ENCODE measurements at regions not wholly inside any gene's neighbourhood (a gene's known extent, or its start where the extent isn't known, plus 50 kb on each side); places are given as distances from the start of the nearest gene placed in this dataset.

DNA sequence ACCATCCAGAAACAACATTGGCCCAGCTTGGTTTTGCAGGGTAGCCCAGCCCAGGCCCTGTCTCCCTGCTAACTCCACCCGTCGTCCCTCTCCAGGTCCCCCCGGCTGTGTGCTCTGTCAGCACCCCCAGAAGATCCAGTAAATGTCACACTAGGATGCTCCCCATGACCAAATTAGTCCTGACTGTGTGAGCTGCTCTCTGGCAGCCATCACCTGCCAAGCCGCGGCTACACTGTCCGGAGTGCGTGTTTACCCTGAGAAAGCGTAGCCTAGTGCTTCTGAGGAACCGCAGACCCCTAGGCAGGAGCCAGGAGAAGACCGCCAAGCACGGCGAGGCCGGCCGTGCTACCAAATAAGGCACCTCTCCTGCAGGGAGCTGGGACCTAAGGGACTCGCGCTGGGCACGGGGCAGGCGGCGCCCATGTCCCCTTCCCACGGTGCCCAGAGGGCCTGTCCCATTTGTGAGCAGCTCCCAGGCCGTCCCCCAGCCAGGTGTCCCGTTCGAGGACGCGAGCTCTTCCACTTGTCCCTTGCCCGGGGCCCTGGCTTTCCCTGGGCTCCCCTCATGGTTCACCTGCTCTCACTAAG, 849.9 kb downstream of the RNF144A start:
- no peaks in the 10 kb centered on the region for H3K27me3 Mint-ChIP-seq
- H3K27ac Mint-ChIP-seq = no peak overlapping the region
- peaks cover 3% of the 10 kb centered on the region for H3K36me3 Mint-ChIP-seq (ENCODE audit: insufficient read depth)
- no peak for DNase-seq
- ATAC-seq (replicated peaks) = no peak
- no peak overlapping the region for H3K4me3 Mint-ChIP-seq
- H3K4me1 Mint-ChIP-seq (ENCODE audit: low read depth in 2 of 2) = peaks cover 0 to 5% of the 10 kb centered on the region in 2 donors
- peaks cover 2 to 8% of the 10 kb centered on the region in 2 donors for H3K9me3 Mint-ChIP-seq

DNA sequence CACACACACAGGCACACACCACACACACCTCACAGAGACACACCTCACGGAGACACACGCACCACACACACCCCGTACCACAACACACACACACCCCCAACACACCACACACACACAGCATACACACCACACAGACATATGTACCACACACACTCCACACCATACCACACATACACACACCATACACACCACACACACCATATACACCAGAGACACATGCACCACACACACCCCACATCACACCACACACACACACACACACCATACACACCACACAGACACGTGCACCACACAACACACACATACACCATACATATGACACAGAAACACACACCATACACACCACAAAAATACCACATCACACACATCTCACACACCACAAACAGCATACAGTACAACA, 850.7 kb downstream of the RNF144A start:
- H3K27me3 Mint-ChIP-seq = no peaks in the 10 kb centered on the region
- no peak overlapping the region for H3K4me3 Mint-ChIP-seq
- no peak for ATAC-seq (replicated peaks)
- H3K4me1 Mint-ChIP-seq (ENCODE audit: low read depth in 2 of 2) = peaks cover under 1 to 8% of the 10 kb centered on the region in 2 donors
- H3K9me3 Mint-ChIP-seq = peaks cover 0 to 8% of the 10 kb centered on the region in 2 donors
- no peak overlapping the region for H3K27ac Mint-ChIP-seq
- peaks cover 3% of the 10 kb centered on the region for H3K36me3 Mint-ChIP-seq (ENCODE audit: insufficient read depth)
- no peak for DNase-seq

DNA sequence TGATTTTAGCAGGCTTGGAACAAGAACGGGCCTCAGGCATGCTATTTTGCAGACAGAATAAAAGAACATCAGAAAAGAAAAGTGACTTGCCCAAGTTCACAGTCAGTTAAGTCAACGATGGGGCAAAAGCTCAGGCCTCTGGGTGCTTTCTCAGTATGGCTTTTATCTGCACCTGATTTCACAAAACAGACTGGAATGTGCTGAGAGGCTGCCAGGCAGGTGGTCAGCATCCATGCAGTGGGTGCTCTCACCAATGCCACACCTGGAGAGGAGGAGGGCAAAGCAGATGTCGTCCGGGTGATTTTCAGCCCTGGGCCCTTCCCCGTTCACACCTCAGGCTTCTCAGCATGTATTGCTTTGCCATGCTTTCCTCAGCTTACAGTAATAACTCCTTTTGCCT, 854.6 kb downstream of the RNF144A start:
- H3K9me3 Mint-ChIP-seq = no peaks in the 10 kb centered on the region
- H3K4me1 Mint-ChIP-seq (ENCODE audit: low read depth in 2 of 2) = peaks cover 14 to 22% of the 10 kb centered on the region in 2 donors

DNA sequence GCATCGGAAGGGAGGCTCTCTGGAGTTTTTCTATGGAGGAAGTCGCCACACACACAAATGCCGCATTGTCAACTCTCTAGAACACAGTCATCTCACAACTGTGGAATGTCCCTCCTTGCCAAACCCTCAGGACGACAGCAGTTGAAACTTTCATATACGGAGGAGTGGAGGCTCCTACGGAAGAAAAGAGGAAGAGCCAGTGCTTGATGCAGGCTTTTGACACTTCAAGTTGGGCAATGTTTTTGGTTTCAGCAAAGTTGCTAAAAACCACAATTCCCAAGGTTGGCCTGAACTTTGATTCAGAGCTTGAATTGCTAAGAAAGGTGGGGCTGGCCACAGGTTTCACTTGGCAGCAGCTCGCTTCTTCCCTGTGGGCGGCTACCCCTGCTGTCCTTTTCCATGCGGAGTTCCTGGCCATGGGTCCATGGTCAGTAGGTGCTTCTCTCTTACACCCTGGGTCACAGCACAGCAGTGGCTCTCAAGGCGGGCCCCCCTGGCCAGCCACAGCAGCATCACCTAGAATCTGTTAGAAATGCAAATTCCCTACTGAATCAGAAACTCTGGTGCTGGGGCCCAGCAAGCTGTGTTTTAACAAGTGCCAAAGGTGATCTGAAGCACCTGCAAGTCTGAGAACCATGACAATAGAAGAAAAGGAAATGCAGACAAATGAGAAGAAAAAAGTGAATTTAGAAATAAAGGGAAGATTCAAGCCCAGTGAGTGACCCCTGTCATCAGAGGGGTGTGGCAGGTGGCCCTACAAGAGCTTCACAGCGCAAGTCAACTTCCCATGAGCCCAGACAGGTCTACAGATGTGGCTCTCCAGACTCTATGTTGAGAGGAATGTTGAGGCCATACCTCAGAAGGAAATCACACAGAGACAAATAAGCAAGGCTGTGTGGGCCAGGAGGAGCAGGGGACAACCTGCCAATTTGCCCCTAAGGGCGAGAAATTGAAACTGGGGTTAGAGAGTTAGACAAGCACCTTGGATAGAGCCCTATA, 856.4 kb downstream of the RNF144A start:
- peak; percentile 70 for ATAC-seq (replicated peaks)
- peak overlapping the region; percentile 7 to 92 for H3K27ac Mint-ChIP-seq
- H3K27me3 Mint-ChIP-seq = no peaks in the 10 kb centered on the region
- DNase-seq = no peak
- H3K36me3 Mint-ChIP-seq (ENCODE audit: insufficient read depth) = peaks cover 3% of the 10 kb centered on the region
- H3K9me3 Mint-ChIP-seq = no peaks in the 10 kb centered on the region
- H3K4me1 Mint-ChIP-seq (ENCODE audit: low read depth in 2 of 2) = peaks cover 17 to 22% of the 10 kb centered on the region in 2 donors
- peak overlapping the region; percentile 47 for H3K4me3 Mint-ChIP-seq

More for the DNA sequence above, 854.6 kb downstream of the RNF144A start:
- H3K27me3 Mint-ChIP-seq = no peaks in the 10 kb centered on the region
- H3K27ac Mint-ChIP-seq = no peak overlapping the region
- H3K36me3 Mint-ChIP-seq (ENCODE audit: insufficient read depth) = peaks cover 3% of the 10 kb centered on the region
- H3K4me3 Mint-ChIP-seq = no peak overlapping the region
- DNase-seq (no peak), ATAC-seq (replicated peaks) (no peak)

DNA sequence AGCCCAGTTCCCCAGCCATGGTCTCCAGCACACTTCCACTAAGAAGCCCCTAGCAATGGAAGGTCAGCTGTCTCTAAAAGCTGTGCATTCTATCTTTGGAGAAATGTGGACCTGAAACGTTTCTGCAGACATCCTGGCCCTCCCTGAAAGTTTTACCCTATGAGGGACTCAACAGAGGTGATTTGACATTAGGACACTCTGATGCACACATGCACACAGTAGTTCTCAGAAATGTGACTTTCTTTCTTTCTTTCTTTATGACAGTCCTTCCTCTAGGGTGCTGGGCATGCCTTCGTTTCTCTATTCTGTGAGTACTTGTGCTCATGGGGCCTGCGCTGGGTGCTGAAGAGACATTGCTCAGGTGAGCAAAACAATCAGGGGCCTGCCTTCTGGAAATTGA, 857.3 kb downstream of the RNF144A start:
- Mint-ChIP-seq H3K27me3 (no peaks in the 10 kb centered on the region), H3K4me3 (no peak overlapping the region), H3K27ac (no peak overlapping the region), H3K9me3 (no peaks in the 10 kb centered on the region), H3K4me1 (ENCODE audit: low read depth in 2 of 2) (peaks cover 17 to 22% of the 10 kb centered on the region in 2 donors), H3K36me3 (ENCODE audit: insufficient read depth) (no peaks in the 10 kb centered on the region)
- DNase-seq (no peak), ATAC-seq (replicated peaks) (no peak)

DNA sequence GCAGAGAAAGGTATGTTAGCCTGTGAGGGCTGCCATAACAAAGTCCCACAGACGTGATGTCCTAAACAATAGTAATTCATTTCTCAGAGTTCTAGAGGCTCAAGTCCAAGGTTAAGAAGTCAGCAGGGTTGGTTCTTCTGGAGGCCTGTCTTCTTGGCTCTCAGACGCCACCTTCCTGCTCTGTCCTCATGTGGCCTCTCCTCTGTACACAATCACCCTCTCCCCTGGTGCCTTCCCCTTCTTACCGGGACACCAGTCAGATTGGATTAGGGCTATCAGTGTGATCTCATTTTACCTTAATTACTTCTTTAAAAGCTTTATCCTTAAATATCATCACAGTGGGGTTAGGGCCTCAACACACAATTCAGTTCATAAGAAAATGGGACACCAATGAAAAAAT, 860.5 kb downstream of the RNF144A start:
- H3K36me3 Mint-ChIP-seq (ENCODE audit: insufficient read depth) = no peaks in the 10 kb centered on the region
- no peak overlapping the region for H3K4me3 Mint-ChIP-seq
- no peaks in the 10 kb centered on the region for H3K27me3 Mint-ChIP-seq
- H3K9me3 Mint-ChIP-seq = no peaks in the 10 kb centered on the region
- ATAC-seq (replicated peaks) = no peak
- peaks cover 17 to 21% of the 10 kb centered on the region in 2 donors for H3K4me1 Mint-ChIP-seq (ENCODE audit: low read depth in 2 of 2)
- no peak overlapping the region for H3K27ac Mint-ChIP-seq
- no peak for DNase-seq

DNA sequence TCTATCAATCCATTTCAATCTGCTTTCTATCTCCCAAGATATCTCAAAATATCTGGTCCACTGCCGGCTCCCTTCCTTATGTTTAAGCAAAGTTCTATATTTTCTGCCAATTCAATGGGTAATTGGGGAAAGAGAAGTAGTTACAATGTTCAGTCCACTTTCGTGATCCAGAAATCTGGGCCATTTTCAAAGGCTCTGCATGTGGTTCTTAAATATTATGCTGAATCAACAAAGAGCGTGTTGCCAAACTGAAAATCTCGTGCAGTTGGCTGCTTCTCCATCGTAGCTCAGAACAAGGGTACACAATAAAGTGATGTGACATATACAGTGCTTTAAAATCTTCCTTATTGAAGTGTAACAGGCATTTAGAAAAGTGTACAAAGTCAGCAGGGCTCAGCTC, 863.1 kb downstream of the RNF144A start:
- no peaks in the 10 kb centered on the region for H3K36me3 Mint-ChIP-seq (ENCODE audit: insufficient read depth)
- DNase-seq (no peak), ATAC-seq (replicated peaks) (no peak)
- H3K9me3 Mint-ChIP-seq = no peaks in the 10 kb centered on the region
- no peaks in the 10 kb centered on the region for H3K27me3 Mint-ChIP-seq
- H3K4me3 Mint-ChIP-seq = no peak overlapping the region
- H3K27ac Mint-ChIP-seq = no peak overlapping the region
- peaks cover 0 to 3% of the 10 kb centered on the region in 2 donors for H3K4me1 Mint-ChIP-seq (ENCODE audit: low read depth in 2 of 2)

DNA sequence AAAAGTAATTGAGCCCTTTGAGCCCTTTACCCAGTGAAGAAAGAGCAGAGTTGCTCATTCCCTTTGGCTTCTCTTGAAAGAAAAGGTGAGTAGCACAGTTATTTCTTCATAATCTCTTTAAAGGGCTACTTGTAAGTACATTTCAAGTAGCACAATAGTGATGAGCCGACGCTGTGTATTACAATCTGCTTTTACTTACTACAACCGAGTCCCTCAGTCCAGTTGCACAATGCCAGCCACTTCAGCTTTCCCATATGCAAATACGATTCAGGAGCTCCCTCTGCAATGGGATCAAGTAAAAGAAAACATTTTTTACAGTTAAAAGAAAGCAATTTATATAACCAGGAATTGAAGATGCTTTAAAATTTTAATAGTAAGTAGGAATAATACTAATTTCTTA, 868.5 kb downstream of the RNF144A start:
- Mint-ChIP-seq H3K36me3 (ENCODE audit: insufficient read depth) (no peaks in the 10 kb centered on the region), H3K4me3 (no peak overlapping the region), H3K27ac (no peak overlapping the region), H3K9me3 (no peaks in the 10 kb centered on the region), H3K27me3 (no peaks in the 10 kb centered on the region), H3K4me1 (ENCODE audit: low read depth in 2 of 2) (no peaks in the 10 kb centered on the region)
- no peak for DNase-seq
- no peak for ATAC-seq (replicated peaks)

DNA sequence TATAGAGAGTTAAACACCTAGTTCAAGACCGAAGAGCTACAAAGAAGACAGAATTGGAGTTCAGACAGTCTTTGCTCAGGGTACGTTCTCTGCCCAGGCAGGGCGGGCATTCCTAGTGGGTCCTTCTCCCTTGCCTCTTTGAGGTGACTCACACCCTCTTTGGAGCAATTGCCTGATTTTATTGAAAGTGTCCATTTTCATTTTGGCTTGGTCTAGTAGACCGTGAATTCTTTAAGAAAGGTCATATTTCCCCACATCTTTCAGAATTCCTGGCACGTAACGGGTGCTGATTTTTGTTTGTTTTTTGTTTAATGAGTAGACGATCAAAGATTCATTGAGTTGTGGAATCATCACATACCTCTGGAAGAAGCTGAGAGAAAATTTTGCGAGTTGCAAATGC, 871.5 kb downstream of the RNF144A start:
- DNase-seq (no peak), ATAC-seq (replicated peaks) (no peak)
- peaks cover 3% of the 10 kb centered on the region for H3K36me3 Mint-ChIP-seq (ENCODE audit: insufficient read depth)
- no peak overlapping the region for H3K27ac Mint-ChIP-seq
- H3K4me3 Mint-ChIP-seq = no peak overlapping the region
- H3K4me1 Mint-ChIP-seq (ENCODE audit: low read depth in 2 of 2) = no peaks in the 10 kb centered on the region
- H3K9me3 Mint-ChIP-seq = no peaks in the 10 kb centered on the region
- no peaks in the 10 kb centered on the region for H3K27me3 Mint-ChIP-seq

DNA sequence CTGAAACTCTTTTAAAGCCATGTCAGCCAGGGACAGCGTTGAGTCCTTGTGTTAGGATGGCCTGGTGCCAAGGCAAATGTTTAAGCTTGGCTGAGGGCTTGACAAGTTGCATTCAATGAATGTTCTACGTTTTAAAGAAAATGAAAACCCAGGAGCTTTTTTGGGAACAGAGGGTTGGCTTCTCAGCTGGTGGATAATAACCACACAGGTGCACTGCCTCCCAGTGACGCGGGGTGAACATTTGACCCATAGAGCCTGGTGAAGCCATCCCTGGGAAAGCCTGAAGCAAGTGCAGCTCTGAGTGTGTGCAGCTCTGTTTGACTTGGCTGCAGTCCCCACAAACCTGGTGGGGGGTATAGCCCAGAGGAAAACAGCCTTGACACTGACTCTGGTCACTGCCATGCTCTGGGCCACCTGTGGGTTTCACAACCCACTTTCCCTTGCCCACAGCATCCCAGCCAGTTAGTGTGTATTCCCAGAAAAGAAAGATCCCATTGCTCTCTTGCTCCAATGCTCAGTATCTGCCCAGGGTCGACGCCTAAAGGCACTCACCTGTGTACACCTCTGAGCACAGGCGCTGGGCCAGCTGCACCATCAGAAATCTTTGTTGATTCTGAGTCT, 874.9 kb downstream of the RNF144A start:
- H3K27ac Mint-ChIP-seq = no peak overlapping the region
- DNase-seq (no peak), ATAC-seq (replicated peaks) (no peak)
- H3K4me3 Mint-ChIP-seq = no peak overlapping the region
- no peaks in the 10 kb centered on the region for H3K4me1 Mint-ChIP-seq (ENCODE audit: low read depth in 2 of 2)
- no peaks in the 10 kb centered on the region for H3K9me3 Mint-ChIP-seq
- no peaks in the 10 kb centered on the region for H3K27me3 Mint-ChIP-seq
- peaks cover 3% of the 10 kb centered on the region for H3K36me3 Mint-ChIP-seq (ENCODE audit: insufficient read depth)

DNA sequence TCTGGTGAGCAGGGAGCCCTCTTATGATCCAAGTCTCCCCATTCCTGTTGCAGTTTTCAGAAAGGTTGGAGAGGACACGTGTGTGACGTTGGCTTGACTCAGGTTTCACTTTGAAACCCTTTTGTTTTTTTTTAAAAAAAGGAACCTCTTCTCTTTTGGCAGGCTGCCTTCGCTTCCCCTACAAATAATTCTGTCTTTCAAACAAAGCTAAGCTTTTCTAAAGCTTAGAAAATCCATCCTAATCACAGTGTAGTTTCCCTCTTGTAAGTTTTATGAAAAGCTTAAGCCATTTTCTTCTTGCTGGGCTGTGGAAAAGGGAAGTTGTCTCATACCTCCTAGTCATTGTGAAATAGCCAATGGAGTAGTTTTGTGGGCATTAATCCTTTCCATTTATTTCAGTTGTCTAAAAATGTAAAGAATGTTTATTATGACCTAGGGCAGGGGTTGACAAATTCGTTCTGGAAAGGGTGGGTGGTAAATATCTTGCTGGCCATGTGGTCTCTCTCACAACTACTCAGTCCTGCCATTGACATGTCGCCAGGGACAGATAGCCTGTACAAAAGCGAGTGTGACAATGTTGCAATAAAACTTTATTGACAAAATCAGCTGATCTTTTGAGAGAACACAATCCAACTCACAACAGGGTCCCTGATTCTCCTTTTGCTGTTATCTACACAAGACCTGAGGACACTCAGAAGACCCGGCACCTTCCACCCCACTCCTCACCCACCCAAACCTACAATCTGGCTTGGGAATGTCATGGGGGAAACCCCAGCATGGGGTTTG, 878.8 kb downstream of the RNF144A start:
- Mint-ChIP-seq H3K9me3 (peaks cover 0 to 8% of the 10 kb centered on the region in 2 donors), H3K4me1 (ENCODE audit: low read depth in 2 of 2) (no peaks in the 10 kb centered on the region), H3K27me3 (no peaks in the 10 kb centered on the region), H3K27ac (peak overlapping the region in 1 of 2 donors; percentile 24), H3K36me3 (ENCODE audit: insufficient read depth) (peaks cover 3% of the 10 kb centered on the region), H3K4me3 (no peak overlapping the region)
- no peak for DNase-seq
- ATAC-seq (replicated peaks) = no peak

DNA sequence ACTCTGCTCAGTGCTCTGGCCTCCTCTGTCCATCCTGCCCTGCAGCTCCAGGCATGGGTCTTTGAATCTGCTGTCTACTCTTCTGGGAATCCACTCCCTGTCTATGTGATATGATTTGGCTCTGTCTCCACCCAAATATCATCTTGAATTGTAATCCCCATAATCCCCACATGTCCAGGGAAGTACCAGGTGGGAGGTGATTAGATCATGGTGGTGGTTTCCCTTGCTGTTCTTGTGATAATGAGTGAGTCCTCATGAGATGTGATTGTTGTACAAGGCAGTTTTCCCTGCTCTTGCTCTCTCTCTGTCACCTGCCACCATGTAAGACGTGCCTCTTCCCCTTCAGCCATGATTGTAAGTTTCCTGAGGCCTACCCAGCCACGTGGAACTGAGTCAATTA, 881.8 kb upstream of the ID2 start:
- no peaks in the 10 kb centered on the region for H3K4me1 Mint-ChIP-seq (ENCODE audit: low read depth in 2 of 2)
- no peak overlapping the region for H3K4me3 Mint-ChIP-seq
- no peaks in the 10 kb centered on the region for H3K27me3 Mint-ChIP-seq
- DNase-seq (no peak), ATAC-seq (replicated peaks) (no peak)
- peaks cover 2 to 8% of the 10 kb centered on the region in 2 donors for H3K9me3 Mint-ChIP-seq
- H3K27ac Mint-ChIP-seq = no peak overlapping the region
- no peaks in the 10 kb centered on the region for H3K36me3 Mint-ChIP-seq (ENCODE audit: insufficient read depth)

DNA sequence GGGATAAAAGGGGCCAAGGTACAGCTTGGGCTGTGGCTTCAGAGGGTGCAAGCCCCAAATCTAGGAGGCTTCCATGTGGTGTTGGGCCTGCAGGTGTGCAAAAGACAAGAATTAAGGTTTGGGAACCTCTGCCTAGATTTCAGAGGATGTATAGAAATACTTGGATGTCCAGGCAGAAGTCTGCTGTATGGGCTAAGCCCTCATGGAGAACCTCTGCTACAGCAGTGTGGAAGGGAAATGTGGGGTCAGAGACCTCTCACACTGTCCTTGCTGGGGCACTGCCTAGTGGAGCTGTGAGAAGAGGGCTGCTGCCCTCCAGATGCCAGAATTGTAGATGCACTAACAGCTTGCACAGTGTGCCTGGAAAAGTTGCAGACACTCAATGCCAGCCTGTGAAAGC, 880.6 kb upstream of the ID2 start:
- Mint-ChIP-seq H3K27ac (no peak overlapping the region), H3K4me3 (no peak overlapping the region), H3K36me3 (ENCODE audit: insufficient read depth) (no peaks in the 10 kb centered on the region), H3K9me3 (peaks cover 2 to 8% of the 10 kb centered on the region in 2 donors), H3K4me1 (ENCODE audit: low read depth in 2 of 2) (no peaks in the 10 kb centered on the region), H3K27me3 (no peaks in the 10 kb centered on the region)
- DNase-seq (no peak), ATAC-seq (replicated peaks) (no peak)
